Endothelial cell of umbilical vein (primary cell): ENCODE measurements at regions not wholly inside any gene's neighbourhood (a gene's known extent, or its start where the extent isn't known, plus 50 kb on each side); places are given as distances from the start of the nearest gene placed in this dataset.

Experiments
- BruUV-seq: library from RNA; stranded (reverse); fragments of 400-500 nt; replicated peaks from 2 replicates; lab custom pipeline; 2021; lab: Mats Ljungman, UMichigan
- CTCF ChIA-PET: fragments of 300-600, 350-600 bp; sonication (Branson Sonifier 250); formaldehyde crosslinking; loops from one replicate; lab custom pipeline; 2021; ENCODE audit warnings: antibody characterized with exemption, inconsistent platforms; lab: Charles Lee
- POLR2A ChIA-PET: fragments of 300-600, 350-600 bp; sonication (Branson Sonifier 250); formaldehyde crosslinking; loops from one replicate; lab custom pipeline; 2021; ENCODE audit warnings: antibody characterized with exemption, inconsistent platforms; lab: Charles Lee
- DNase-seq: peaks from one replicate; pipeline ENCODE4 v3.0.0-alpha.2; 2011; ENCODE audit warnings: low read depth, low spot score
- FAIRE-seq: peaks from 2 replicates; lab custom pipeline; 2011; peaks lifted over from hg19 to GRCh38; lab: Jason Lieb, UNC
- H2AFZ ChIP-seq: 2 replicates; pipeline ENCODE4 v1.6.0; 2012; ENCODE audit warnings: low read depth, low read length, control low read depth, inconsistent platforms
- H3K27ac ChIP-seq: 2 replicates; pipeline ENCODE4 v1.5.1; 2011; ENCODE audit warnings: low read depth, mild to moderate bottlenecking, control low read depth, low read length, moderate library complexity; ENCODE audit not compliant: insufficient read depth
- H3K27me3 ChIP-seq, 2 experiments: 2 replicates each; pipeline versions ENCODE4 v1.6.0 to v1.6.1; 2011; ENCODE audit warnings: low read length in 2 of 2, mixed read lengths in 1 of 2; ENCODE audit not compliant: control insufficient read depth in 2 of 2, insufficient read depth in 2 of 2
- H3K36me3 ChIP-seq, 2 experiments: 2 replicates in 1 of 2; 3 replicates in 1 of 2; pipeline ENCODE4 v1.5.1; 2011; ENCODE audit warnings: low read length in 2 of 2, mild to moderate bottlenecking in 1 of 2, moderate library complexity in 1 of 2; ENCODE audit not compliant: control insufficient read depth in 2 of 2, insufficient read depth in 2 of 2; ENCODE audit errors: extremely low read depth in 1 of 2
- H3K4me1 ChIP-seq: 3 replicates; pipeline ENCODE4 v1.5.1; 2011; ENCODE audit warnings: mild to moderate bottlenecking, low read length; ENCODE audit not compliant: control insufficient read depth, insufficient read depth; ENCODE audit errors: extremely low read depth
- H3K4me2 ChIP-seq: 2 replicates; pipeline ENCODE4 v1.6.1; 2011; ENCODE audit warnings: low read length, control low read depth, mixed read lengths; ENCODE audit not compliant: insufficient read depth
- H3K4me3 ChIP-seq, 3 experiments: fragments of 200-600 bp in 1 of 3; sonication (generic), shearing (Covaris generic) in 1 of 3; replicated peaks in 1 of 3; 2 replicates each; pipeline ENCODE4 v1.5.1; 2011 to 2016; ENCODE audit warnings: control low read depth in 3 of 3, low read length in 3 of 3, mild to moderate bottlenecking in 2 of 3, inconsistent platforms in 1 of 3, low read depth in 1 of 3, moderate library complexity in 1 of 3; ENCODE audit not compliant: insufficient read depth in 1 of 3
- H3K79me2 ChIP-seq: 2 replicates; pipeline ENCODE4 v1.6.0; 2012; ENCODE audit warnings: low read length, inconsistent platforms; ENCODE audit not compliant: control insufficient read depth, insufficient read depth
- H3K9ac ChIP-seq: replicated peaks from 2 replicates; pipeline ENCODE3; 2011; ENCODE audit warnings: low read length, control low read depth; ENCODE audit not compliant: insufficient read depth; ENCODE audit errors: extremely low read depth
- H3K9me1 ChIP-seq: replicated peaks from 3 replicates; pipeline ENCODE4 v1.6.0; 2011; ENCODE audit warnings: mild to moderate bottlenecking, low read length; ENCODE audit not compliant: control insufficient read depth, insufficient read depth; ENCODE audit errors: extremely low read depth
- H3K9me3 ChIP-seq: replicated peaks from 2 replicates; pipeline ENCODE4 v1.5.1; 2012; ENCODE audit warnings: low read length, inconsistent platforms; ENCODE audit not compliant: control insufficient read depth, insufficient read depth
- H4K20me1 ChIP-seq: replicated peaks from 2 replicates; pipeline ENCODE3; 2011; ENCODE audit warnings: mild to moderate bottlenecking, low read length; ENCODE audit not compliant: control insufficient read depth, insufficient read depth; ENCODE audit errors: extremely low read depth
- CTCF ChIP-seq, 2 donors: IDR thresholded peaks; 1 replicate in 1 of 2; 2 replicates in 1 of 2; pipeline ENCODE4 v1.5.1; 2011; ENCODE audit warnings: low read length in 2 of 2, mild to moderate bottlenecking in 2 of 2, moderate library complexity in 2 of 2, control low read depth in 1 of 2, inconsistent platforms in 1 of 2, low read depth in 1 of 2; ENCODE audit not compliant: insufficient read depth in 1 of 2; ENCODE audit errors: extremely low read depth in 1 of 2
- EZH2 ChIP-seq: IDR thresholded peaks from 2 replicates; pipeline ENCODE4 v1.6.1; 2012; ENCODE audit warnings: borderline replicate concordance, low read depth, mild to moderate bottlenecking, moderate library complexity, low read length, inconsistent platforms; ENCODE audit not compliant: severe bottlenecking
- FOS ChIP-seq: IDR thresholded peaks from 2 replicates; pipeline ENCODE4 v1.6.1; 2011; ENCODE audit warnings: mild to moderate bottlenecking, low read length, moderate library complexity, borderline replicate concordance; ENCODE audit not compliant: insufficient read depth
- GATA2 ChIP-seq: IDR thresholded peaks from 2 replicates; pipeline ENCODE4 v1.7.0; 2011; ENCODE audit warnings: low read depth, mild to moderate bottlenecking, moderate library complexity, mixed read lengths, low read length; ENCODE audit not compliant: insufficient read length, insufficient read depth
- JUN ChIP-seq: IDR thresholded peaks from 2 replicates; pipeline ENCODE4 v1.6.1; 2011; ENCODE audit warnings: borderline replicate concordance, low read depth; ENCODE audit not compliant: insufficient read length, insufficient read depth
- MAX ChIP-seq: IDR thresholded peaks from 2 replicates; pipeline ENCODE4 v1.6.1; 2011; ENCODE audit not compliant: insufficient read depth, insufficient read length
- MYC ChIP-seq: IDR thresholded peaks from one replicate; pipeline ENCODE4 v1.6.1; 2011; ENCODE audit warnings: mild to moderate bottlenecking, low read depth, low read length
- POLR2A ChIP-seq: IDR thresholded peaks from 2 replicates; pipeline ENCODE4 v1.6.1; 2012; ENCODE audit warnings: low read depth, mild to moderate bottlenecking, control low read depth, low read length
- POLR2AphosphoS5 ChIP-seq: IDR thresholded peaks from 2 replicates; pipeline ENCODE4 v1.6.1; 2012; ENCODE audit warnings: low read depth, mild to moderate bottlenecking, control low read depth, low read length, moderate library complexity; ENCODE audit not compliant: insufficient read depth
- dilution Hi-C: fragments of 300-500 bp; cut with MboI; formaldehyde crosslinking; loops from one replicate; pipeline ENCODE4 v1.15.0; 2019; ENCODE audit warnings: low sequenced_read_pairs; ENCODE audit not compliant: extremely low pct_ligation_motif_present
- intact Hi-C: fragments of 100-400 bp; cut with micrococcal nuclease; formaldehyde crosslinking; loops from one replicate; pipeline ENCODE4 v1.10.0; 2022

DNA sequence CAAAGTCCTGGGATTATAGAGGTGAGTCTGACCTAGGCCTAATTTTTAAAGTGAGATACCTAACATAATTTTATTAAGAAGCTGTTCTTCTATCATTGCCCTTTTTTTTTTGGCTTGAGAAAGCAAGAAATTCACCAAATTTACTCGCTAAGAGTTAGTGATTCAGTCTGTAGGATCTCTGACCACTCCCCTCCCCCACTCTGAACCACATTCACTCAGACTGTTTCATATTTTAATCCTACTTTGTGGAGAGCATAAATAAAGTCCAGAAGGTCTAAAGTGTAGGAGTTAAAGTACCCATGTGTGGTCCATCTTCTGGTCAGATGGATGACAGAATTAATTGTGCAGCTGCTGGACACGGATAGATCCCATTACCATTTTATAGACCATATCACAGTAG, 115.8 kb upstream of the MGAT5 start:
- no TSS peak for BruUV-seq
- FAIRE-seq, result no peak
- Histone ChIP-seq H3K27ac (peak overlapping the region; percentile 85), H3K79me2 (peaks cover 45% of the 10 kb centered on the region), H3K4me3 (no peak overlapping the region), H3K4me1 (peaks cover 36% of the 10 kb centered on the region), H3K4me2 (peak overlapping the region; percentile 93), H3K9ac (peak overlapping the region; percentile 79), H3K36me3 (peaks cover 0 to 3% of the 10 kb centered on the region in 2 experiments), H2AFZ (no peak overlapping the region), H4K20me1 (no peaks in the 10 kb centered on the region), H3K9me3 (no peaks in the 10 kb centered on the region), H3K9me1 (no peaks in the 10 kb centered on the region), H3K27me3 (no peaks in the 10 kb centered on the region)
- intact Hi-C loops, result loop anchor here (5.0 kb wide), 1 partner anchor 169 kb away; no protein-coding TSS in a partner anchor
- dilution Hi-C loops, result no loop called here
- DNase-seq, result no peak
- ChIA-PET POLR2A (interaction anchor here (1.4 kb wide), 1 partner anchor 18 kb away, joined by 6 read pairs; no protein-coding TSS in a partner anchor), CTCF (interaction anchor here (1.8 kb wide), 1 partner anchor 20 kb away, joined by 12 read pairs; no protein-coding TSS in a partner anchor)
- TF ChIP-seq JUN (no peak), EZH2 (no peak), CTCF (IDR thresholded peaks at IDR 0.05; ENCODE audit: extremely low read depth in 1 of 2, insufficient read depth in 1 of 2, low read depth in 1 of 2, low read length in 2 of 2) (no peak), GATA2 (no peak), MYC (no peak), MAX (no peak), FOS (no peak), POLR2A (no peak), POLR2AphosphoS5 (no peak)
